HepG2 (cell line): ENCODE measurements at regions not wholly inside any gene's neighbourhood (a gene's known extent, or its start where the extent isn't known, plus 50 kb on each side); places are given as distances from the start of the nearest gene placed in this dataset.

Source experiments
- EP300 ChIP-seq, 3 experiments: sonication (generic) in 1 of 3; formaldehyde crosslinking in 1 of 3; IDR thresholded peaks; 2 replicates each; pipeline versions ENCODE4 v1.5.1 to v1.6.1; 2011 to 2020; ENCODE audit warnings: low read depth in 2 of 3, low read length in 2 of 3, borderline replicate concordance in 1 of 3, improper control_type of control experiment in 1 of 3, mild to moderate bottlenecking in 1 of 3, missing genetic modification reagents in 1 of 3, moderate library complexity in 1 of 3
- GATAD2A ChIP-seq: IDR thresholded peaks from 2 replicates; pipeline ENCODE4 v1.6.1; 2016
- KLF6 ChIP-seq: IDR thresholded peaks from 2 replicates; pipeline ENCODE4 v1.8.0; 2016; ENCODE audit warnings: missing biosample characterization, missing genetic modification reagents
- MAX ChIP-seq: IDR thresholded peaks from 2 replicates; pipeline ENCODE4 v1.6.1; 2012; ENCODE audit warnings: inconsistent platforms
- POLR2A ChIP-seq, 2 experiments: IDR thresholded peaks; 2 replicates each; pipeline ENCODE4 v1.6.1; 2011; ENCODE audit warnings: low read depth in 2 of 2, low read length in 2 of 2, mild to moderate bottlenecking in 1 of 2, moderate library complexity in 1 of 2; ENCODE audit not compliant: insufficient read depth in 1 of 2

- TF ChIP-seq KLF6 (CRISPR knock-in tag) (no peak), EP300 (IDR thresholded peaks at IDR 0.05; ENCODE audit: low read depth in 2 of 2, low read length in 2 of 2) (no peak), EP300 (CRISPR knock-in tag; IDR thresholded peaks at IDR 0.05; ENCODE audit: borderline replicate concordance) (no peak), GATAD2A (CRISPR knock-in tag) (no peak), MAX (no peak), POLR2A (IDR thresholded peaks at IDR 0.05; ENCODE audit: insufficient read depth in 1 of 2, low read depth in 2 of 2, low read length in 2 of 2) (no peak)
Observed at GRCh38 chr4:79160962-79161361, 164.9 kb downstream of the NAA11 start.
